ENCODE measurements at regions not wholly inside any gene's neighbourhood (a gene's known extent, or its start where the extent isn't known, plus 50 kb on each side); places are given as distances from the start of the nearest gene placed in this dataset.

- no peak for DNase-seq (ENCODE audit: low read depth, low spot score)
Measured at GRCh38 chr13:34618654-34619053, 323.4 kb upstream of the NBEA start.

- no peak for DNase-seq (ENCODE audit: low read depth, low spot score)
Measured at GRCh38 chr13:34619326-34619725, 322.7 kb upstream of the NBEA start.

GRCh38 chr13:34620074-34620850 is 321.8 kb upstream of the NBEA start:
- no peak for DNase-seq (ENCODE audit: low read depth, low spot score)

- DNase-seq (ENCODE audit: low read depth, low spot score) = no peak
Measured at GRCh38 chr13:34620862-34621261, 321.2 kb upstream of the NBEA start.

- DNase-seq (ENCODE audit: low read depth, low spot score) = no peak
Measured at GRCh38 chr13:34623331-34623730, 318.7 kb upstream of the NBEA start.

GRCh38 chr13:34627509-34628208 is 314.4 kb upstream of the NBEA start:
- DNase-seq (ENCODE audit: low read depth, low spot score) = no peak

- DNase-seq (ENCODE audit: low read depth, low spot score) = no peak
Measured at GRCh38 chr13:34628209-34628682, 313.8 kb upstream of the NBEA start.

GRCh38 chr13:34634448-34634847 is 307.6 kb upstream of the NBEA start:
- no peak for DNase-seq (ENCODE audit: low read depth, low spot score)

GRCh38 chr13:34637138-34637537 is 304.9 kb upstream of the NBEA start:
- no peak for DNase-seq (ENCODE audit: low read depth, low spot score)

- no peak for DNase-seq (ENCODE audit: low read depth, low spot score)
Measured at GRCh38 chr13:34637636-34638035, 304.4 kb upstream of the NBEA start.

GRCh38 chr13:34638897-34639296 is 303.2 kb upstream of the NBEA start:
- DNase-seq (ENCODE audit: low read depth, low spot score) = no peak

GRCh38 chr13:34640179-34640992 is 301.7 kb upstream of the NBEA start:
- DNase-seq (ENCODE audit: low read depth, low spot score) = no peak

GRCh38 chr13:34640993-34641330 is 301.1 kb upstream of the NBEA start:
- DNase-seq (ENCODE audit: low read depth, low spot score) = no peak

- no peak for DNase-seq (ENCODE audit: low read depth, low spot score)
Measured at GRCh38 chr13:34647379-34648150, 294.5 kb upstream of the NBEA start.

GRCh38 chr13:34654203-34654602 is 287.9 kb upstream of the NBEA start:
- no peak for DNase-seq (ENCODE audit: low read depth, low spot score)

- DNase-seq (ENCODE audit: low read depth, low spot score) = no peak
Measured at GRCh38 chr13:34654647-34655046, 287.4 kb upstream of the NBEA start.

- DNase-seq (ENCODE audit: low read depth, low spot score) = no peak
Measured at GRCh38 chr13:34655554-34655953, 286.5 kb upstream of the NBEA start.

GRCh38 chr13:34657716-34658115 is 284.4 kb upstream of the NBEA start:
- no peak for DNase-seq (ENCODE audit: low read depth, low spot score)

GRCh38 chr13:34667286-34668218 is 274.5 kb upstream of the NBEA start:
- DNase-seq (ENCODE audit: low read depth, low spot score) = no peak

- no peak for DNase-seq (ENCODE audit: low read depth, low spot score)
Measured at GRCh38 chr13:34671137-34671536, 270.9 kb upstream of the NBEA start.
